Caki2 (cell line): ENCODE measurements at regions not wholly inside any gene's neighbourhood (a gene's known extent, or its start where the extent isn't known, plus 50 kb on each side); places are given as distances from the start of the nearest gene placed in this dataset.
A peak's percentile ranks its signal among the peaks of the same experiment; 100 is the strongest.
"Not testable (repeated sequence)": the region's sequence is repeated elsewhere in the genome, so short reads cannot be mapped to it uniquely, and the experiment has no call there.

ENCODE experiments used
- DNase-seq: peaks from one replicate; pipeline ENCODE4 v3.0.0-alpha.2; 2015; ENCODE audit warnings: low read depth
- in situ Hi-C: cut with HindIII; loops from 2 replicates; pipeline ENCODE4 v1.10.0; 2016; ENCODE audit warnings: low sequenced_read_pairs, low pct_unique_long_range_greater_than_20kb, mixed read lengths

DNA sequence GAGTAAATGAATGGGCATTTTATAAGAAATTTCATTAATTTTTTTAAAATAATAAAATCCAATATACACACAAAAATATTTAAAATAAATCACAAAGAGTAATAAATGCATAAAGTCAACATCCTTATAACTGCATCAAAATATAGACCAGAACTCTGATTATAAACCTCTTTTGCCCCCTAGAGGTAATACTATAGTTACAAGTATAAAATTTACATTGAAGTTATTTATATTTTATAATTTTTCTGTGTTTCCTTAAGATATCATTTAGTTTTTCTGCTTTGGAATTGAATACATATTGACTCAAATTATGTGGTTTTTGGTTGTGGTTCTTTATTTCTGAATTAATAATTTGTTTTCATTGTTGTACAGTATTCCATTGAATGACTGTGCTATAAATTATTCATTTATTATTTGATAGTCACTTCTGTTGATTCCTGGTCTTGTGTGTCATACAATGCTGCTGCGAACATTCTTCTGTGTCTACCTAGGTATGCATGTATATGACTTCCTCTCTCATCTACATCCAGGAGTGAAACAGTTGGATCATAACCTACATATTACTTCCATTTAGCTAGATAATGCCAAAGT is 673.6 kb downstream of the IPMK start:
- DNase-seq: no peak
- in situ Hi-C loops: no loop called here

DNA sequence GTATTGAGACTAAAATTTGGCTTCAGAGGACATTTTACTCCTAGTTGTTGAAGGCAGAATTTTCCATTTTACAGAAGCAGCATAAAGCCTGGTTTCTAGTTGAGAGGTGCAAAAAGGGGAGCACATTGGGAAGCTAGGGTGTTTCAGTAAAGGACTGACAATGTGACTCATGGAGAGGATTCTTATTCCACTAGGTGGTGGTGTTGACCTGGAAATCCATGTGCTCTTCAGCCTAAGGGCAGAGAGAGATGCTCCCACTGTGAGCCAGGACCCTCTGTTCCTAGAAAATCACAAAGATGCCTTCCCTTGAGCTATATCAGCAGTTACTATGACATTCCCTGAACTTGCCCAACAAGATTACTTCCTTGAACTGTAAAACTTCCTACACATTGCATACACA is 687.8 kb downstream of the IPMK start:
- DNase-seq: peak; percentile 48
- in situ Hi-C loops: no loop called here

DNA sequence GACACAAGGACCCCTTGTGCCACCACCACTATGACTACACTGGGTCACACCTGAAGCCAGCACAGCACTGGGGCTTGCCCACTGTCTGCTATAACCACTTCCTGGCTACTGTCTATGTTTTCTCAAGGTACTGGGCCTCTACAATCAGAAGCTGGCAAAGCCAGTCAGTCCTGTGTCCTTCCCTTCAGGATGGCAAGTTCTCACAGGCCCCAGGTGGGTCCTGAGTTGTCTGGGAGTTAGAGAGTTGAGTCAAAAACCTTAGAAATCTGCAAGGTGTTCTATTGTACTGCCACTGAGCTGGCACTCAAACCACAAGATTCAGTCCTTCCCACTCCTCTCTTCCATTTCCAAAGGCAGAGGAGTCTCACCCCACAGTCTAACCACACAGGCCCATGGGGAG is 705.5 kb downstream of the IPMK start:
- no peak for DNase-seq
- in situ Hi-C loops: no loop called here

DNA sequence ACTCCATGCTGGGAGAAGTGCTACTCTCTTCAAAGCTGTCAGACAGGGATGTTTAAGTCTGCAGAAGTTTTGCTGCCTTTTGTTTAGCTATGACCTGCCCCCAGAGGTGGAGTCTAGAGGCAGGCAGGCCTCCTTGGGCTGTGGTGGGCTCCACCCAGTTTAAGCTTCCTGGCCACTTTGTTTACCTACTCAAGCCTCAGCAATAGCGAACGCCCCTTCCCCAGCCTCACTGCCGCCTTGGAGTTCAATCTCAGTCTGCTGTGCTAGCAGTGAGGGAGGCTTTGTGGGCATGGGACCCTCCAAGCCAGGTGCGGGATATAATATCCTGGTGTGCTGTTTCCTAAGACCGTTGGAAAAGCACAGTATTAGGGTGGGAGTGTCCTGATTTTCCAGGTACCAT is 715.9 kb downstream of the IPMK start:
- DNase-seq, in situ Hi-C loops: not testable (repeated sequence)

DNA sequence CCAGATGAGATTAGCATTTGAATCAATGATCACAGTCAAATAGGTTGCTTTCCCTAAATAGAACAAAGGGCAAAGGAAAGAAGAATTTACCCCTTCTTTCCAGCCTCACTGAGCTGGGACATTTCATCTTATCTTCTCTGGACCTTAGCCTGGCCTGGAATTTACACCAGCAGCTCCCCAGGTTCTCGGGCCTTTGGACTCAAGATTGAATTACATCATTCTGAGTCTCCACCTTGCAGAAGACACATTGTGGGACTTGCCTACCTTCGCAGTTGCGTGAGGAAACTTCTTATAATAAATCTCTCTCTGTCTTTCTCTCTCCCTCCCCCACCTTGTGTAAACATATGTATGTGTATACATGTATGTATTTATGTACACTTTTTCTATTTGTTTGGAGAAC is 732.4 kb downstream of the IPMK start:
- DNase-seq: no peak
- in situ Hi-C loops: no loop called here

DNA sequence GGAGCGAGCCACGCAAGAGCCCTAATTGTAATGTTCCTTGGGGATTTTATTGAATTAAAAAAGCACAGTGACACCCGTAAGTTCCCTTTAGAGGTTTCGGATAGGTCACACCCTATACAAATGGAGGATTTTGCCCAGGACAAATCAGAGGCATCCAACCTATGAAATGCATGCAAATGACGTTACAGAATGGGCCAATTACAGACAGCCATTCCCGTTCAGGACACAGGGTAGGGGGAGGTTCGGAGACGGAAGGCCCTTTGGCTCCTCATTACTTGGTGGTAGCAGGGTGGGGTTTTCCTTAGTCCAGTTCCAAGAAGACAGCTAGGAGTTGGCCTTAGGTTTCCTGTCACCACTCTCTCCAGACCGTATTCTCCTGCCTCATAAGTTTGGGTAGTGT is 754.1 kb downstream of the IPMK start:
- in situ Hi-C loops: no loop called here
- no peak for DNase-seq

DNA sequence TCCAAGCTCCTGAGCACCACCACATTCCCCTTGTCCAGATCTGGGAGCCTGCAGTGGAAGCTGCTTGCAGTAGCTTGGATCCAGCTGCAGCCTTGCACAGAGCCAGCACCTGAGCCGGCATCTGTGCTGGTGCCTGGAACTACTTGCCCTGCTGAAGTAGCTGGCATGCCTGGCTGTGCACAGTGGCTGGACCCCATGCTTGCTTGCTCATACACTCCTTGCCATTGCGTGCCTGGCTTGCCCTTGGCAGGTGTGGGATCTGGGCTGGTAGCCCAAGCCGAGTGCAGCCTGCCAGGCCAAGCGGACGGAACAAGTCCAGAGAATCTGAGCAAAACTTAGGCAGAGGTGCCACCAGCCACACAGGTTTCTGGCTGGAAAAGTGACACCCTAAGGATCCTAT is 759.9 kb downstream of the IPMK start:
- no peak for DNase-seq
- in situ Hi-C loops: no loop called here

DNA sequence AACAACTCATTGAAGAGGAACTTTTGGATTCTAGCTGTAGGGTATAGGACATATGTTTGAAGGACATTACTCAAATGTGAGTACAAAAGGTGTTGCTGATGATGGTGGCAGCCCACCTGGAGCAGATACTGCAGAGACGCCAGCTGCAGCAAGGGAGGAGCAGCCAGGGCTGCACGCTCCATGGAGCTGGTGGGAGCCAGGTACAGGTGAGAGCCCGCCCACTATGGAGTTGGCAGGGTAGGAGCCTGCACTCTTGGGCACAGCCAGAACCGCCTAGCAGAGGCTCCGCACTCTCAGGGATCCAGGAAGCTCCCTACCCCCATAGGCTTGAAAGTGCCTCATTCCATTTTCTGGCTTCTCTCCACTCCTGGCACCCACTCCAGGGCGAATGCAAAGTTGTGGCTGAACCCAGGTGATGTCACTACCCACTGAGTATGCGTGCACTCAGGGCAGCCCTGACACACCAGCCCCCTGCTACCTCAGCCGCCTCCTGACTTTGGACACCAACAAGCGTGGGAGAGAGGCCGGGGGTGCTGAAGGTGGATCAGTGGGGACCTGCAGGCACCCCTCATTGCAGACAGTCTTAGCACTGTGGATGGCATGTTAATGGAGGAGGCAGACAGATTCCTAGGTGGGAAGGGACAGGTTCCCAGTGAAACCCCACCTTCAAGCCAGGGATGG is 761.1 kb downstream of the IPMK start:
- in situ Hi-C loops: no loop called here
- no peak for DNase-seq

DNA sequence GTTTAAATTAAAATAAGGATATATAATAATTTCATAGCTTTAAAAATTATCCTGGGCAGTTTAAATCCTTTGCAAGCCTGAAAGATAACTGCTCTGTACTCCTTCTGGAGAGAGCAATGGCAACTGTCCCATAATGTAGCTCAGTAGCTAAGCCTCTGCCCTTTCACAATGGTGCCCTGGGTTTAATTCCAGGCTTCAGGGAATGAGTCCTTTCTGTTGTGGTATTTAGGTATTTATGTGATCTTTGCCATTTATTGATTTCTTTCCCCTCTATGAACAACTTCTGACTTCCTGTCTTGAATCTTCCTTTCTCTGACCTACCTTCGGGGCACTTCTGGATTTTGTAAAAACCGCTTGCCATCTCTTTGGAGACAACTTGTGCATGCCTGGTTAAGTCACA is 773.2 kb downstream of the IPMK start:
- in situ Hi-C loops: no loop called here
- DNase-seq: no peak

DNA sequence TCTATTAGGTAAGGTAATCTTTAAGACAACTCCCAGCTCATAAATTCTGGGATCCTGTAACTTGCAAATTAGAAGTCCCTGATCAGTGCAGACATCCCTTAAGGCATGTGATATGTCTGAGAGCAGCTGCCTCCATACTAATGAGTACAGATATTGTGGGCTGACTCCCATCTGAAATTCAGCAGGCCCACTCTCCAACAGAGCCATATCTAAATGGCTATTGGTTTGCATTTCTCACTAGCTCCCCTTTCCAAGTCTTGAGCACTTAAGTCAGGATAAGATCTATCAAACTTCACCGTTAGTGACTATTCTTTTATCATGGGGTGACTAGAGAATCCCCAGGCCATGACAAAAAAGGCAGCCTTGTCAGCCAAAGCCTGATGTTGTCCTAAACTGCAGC is 785.4 kb downstream of the IPMK start:
- no peak for DNase-seq
- in situ Hi-C loops: no loop called here

DNA sequence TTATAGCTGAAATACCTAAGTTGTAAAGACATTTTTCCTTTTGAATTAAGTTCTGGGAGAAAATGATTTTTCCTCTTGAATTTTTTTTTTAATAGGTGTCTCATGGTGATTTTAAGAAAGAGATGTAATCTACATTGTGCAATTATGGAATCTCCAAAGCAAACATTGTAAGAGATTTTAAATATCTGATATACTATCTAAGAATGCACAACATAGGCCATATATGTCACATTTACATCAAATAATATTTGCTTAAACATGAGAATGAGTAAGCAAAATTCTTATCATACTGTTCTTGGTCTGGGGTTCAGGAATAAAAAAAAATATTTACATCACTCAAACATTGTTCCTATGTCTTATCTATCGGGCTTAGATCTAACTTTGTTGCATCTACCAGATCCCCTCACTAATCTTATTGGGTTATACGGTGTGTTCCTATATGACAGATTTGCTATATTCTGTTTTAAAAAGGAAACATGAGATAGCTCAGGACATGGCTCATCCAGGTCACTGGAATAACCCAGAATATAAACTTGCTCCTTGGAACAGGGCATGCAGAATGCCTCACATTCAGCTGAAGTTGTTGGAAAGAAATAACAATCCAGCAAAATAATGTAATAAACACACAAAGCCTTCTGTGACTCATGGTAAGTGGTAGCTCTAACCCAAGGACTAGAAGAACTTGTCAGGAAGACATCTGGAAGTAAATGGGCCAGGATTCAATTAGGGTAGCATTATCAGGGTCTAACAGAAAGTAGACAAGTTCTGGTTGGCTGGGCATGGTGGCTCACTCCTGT is 794.7 kb downstream of the IPMK start:
- in situ Hi-C loops: no loop called here
- DNase-seq: no peak

DNA sequence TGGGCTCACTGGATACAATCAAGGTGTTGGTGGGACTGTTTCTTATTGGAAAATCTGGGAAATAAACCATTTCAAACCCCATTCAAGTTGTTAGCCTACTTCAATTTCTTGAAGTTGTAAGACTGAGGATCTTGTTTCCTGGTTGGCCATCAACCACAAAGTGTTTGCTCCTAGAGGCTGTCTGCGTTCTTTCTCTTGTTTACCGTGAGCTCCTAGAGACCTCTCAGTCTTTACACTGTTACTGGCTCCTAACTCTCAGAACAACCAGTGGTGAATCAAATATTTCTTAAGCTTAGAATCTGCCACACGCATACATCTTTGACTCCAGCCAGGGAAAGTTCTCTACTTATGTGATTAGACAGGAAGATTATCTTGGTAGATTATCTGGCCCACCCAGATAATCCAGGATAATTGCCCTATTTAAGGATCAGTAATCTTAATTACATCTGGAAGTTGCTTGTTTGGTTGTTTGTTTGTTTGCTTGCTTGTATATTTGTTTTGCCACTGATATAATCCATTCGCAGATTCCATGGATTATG is 798.7 kb downstream of the IPMK start:
- DNase-seq: no peak
- in situ Hi-C loops: no loop called here

DNA sequence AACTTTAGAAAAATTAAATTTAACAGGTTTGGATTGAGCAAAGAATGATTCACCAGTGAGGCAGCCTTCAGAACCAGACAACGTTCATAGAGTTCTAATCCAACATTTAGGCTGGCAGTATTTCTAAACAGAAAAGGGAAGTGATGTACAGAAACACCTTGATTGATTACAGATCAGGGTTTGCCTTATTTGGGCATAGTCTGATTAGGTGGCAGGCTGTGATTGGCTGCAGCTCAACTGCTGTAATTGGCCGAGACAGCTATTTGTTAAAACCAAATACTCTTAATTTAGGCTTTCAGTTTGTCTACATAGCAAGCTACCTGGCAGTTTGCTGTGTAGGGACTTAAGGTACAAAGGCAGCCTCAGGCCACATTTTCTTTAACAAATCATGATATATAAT is 802.5 kb downstream of the IPMK start:
- no peak for DNase-seq
- in situ Hi-C loops: no loop called here

DNA sequence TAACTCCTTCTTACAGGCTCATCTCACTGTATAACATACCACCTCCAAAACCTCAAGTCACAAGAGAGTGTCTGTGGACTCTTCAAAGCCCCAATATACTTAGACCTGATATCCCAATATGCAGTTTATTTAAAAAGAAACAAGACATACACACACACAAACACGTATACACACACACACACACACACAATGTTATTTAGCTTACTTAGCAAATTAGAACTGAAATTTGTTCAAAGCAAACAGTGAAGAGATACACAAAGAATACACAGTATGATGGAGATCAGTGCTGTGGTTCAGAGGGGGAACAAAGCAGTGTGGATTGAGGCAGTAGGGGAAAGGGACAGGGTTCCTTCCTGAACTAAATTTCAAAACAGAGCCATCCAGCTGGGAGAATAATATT is 807.2 kb downstream of the IPMK start:
- in situ Hi-C loops: no loop called here
- DNase-seq: no peak

DNA sequence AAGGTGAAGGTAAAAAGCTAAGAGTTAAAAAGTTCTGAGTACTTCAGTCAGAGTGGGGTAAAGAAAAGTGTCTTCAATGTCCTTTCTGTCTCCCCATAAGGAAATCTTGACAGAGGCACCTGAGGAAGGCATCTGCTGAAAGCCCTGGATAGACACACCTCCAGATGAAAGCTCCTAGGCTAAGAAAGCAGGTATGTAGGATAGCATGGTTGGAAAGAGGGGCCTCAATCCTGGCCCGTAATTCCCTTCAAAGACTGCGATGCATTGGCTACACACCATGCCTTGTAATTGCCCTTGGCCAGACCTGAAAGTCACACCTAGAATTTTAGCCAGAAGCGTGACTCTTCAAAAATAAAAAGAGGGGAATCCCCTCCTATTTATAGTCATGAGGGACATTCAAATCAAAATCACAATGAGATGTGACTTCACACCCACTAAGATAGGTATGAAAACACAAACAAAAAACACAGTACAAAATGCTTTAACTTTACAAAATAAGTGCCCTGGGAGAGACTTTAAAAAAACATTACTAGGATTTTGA is 809.7 kb downstream of the IPMK start:
- in situ Hi-C loops: no loop called here
- DNase-seq: no peak

DNA sequence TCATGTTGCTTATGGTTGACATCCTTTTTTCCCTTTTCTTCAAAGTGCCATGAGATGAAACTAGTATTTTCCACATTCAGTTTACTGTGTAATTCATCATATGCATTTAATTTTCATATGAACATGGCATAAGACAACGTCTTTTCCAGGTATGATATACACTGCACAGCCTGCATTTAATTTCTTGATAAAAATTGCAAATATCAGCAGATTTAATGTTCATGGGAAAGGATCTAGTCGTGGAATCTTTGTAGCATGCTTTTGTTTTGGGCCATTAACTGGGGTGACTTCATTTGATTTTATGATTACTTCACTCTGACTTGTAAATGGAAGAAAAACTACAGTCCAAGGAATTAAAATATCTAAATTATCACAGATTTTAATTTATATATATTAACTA is 837.3 kb downstream of the IPMK start:
- in situ Hi-C loops: no loop called here
- DNase-seq: no peak

DNA sequence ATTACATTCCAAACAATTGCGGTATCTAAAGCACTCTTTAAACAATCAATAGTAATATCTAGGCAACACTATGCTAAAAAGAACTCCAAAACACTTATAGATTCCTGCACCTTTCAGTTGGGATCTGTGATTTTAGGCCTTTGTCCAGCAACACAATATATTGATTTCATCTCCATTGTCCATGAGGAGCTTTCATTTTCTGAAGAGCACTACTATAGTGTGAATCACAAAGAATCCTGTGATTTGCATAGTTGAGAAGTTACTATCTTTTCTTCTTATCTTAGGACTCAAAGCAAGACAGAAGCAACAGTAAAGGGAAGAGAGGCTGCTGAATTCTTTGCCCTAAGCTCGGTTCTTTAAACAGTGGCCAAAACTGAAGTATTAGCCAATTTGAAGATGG is 846.8 kb downstream of the IPMK start:
- DNase-seq: no peak
- in situ Hi-C loops: no loop called here

DNA sequence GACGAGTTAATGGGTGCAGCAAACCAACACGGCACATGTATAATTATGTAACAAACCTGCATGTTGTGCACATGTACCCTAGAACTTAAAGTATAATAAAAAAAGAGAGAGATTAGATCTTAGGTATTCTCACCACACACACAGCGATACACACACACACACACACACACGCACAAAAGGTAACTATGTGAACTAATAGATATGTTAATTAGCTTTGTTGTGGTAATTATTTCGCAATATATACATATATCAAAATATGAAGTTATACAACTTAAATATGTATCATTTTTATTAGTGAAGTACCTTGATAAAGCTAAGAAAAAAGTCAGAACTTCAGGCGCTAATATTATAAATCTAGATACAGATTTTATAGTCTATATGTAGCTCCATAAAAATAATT is 849.2 kb downstream of the IPMK start:
- in situ Hi-C loops: no loop called here
- DNase-seq: no peak

DNA sequence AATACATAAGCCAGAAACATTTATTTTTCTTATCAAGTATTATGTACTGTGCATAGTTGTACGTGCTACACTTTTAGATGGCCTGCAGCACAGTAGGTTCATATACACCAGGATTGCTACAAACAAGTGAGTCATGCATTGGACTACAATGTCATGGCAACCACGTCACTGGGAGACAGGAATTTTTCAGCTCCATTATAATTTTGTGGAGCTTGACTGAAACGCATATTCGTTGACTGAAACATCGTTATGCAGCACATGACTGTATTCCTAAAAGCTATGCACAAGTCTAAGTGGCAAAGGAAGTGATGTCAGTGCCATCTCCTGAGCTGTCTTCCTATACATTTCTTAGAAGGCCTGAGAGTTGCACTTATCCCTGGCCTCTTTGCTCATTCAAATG is 871.8 kb downstream of the IPMK start:
- DNase-seq: no peak

More for the DNA sequence above, 871.8 kb downstream of the IPMK start:
- in situ Hi-C loops: no loop called here
